A673 (cell line): ENCODE measurements at regions not wholly inside any gene's neighbourhood (a gene's known extent, or its start where the extent isn't known, plus 50 kb on each side); places are given as distances from the start of the nearest gene placed in this dataset.

Experiments used
- BruUV-seq: library from RNA; stranded (reverse); fragments of 400-500 nt; replicated peaks from 2 replicates; lab custom pipeline; 2021; lab: Mats Ljungman, UMichigan
- CTCF ChIA-PET: fragments of 300-600 bp; sonication (Branson Sonifier 250); formaldehyde crosslinking; loops from one replicate; lab custom pipeline; 2022; ENCODE audit warnings: antibody characterized with exemption; lab: Charles Lee
- POLR2A ChIA-PET: fragments of 300-600 bp; sonication (Branson Sonifier 250); formaldehyde crosslinking; loops from one replicate; lab custom pipeline; 2022; ENCODE audit warnings: antibody characterized with exemption; ENCODE audit not compliant: low non-redundant PET; lab: Charles Lee
- DNase-seq: peaks from one replicate; pipeline ENCODE4 v3.0.0-alpha.2; 2015; ENCODE audit warnings: low spot score
- H3K27ac ChIP-seq: fragments of 200-600 bp; sonication (generic); 2 replicates; pipeline ENCODE4 v1.5.1; 2016; ENCODE audit warnings: mixed run types, low read depth, mild to moderate bottlenecking, mixed read lengths, antibody characterized with exemption, low read length; ENCODE audit not compliant: poor library complexity, severe bottlenecking
- H3K27me3 ChIP-seq: fragments of 200-600 bp; sonication (generic); replicated peaks from 2 replicates; pipeline ENCODE4 v1.6.1; 2017; ENCODE audit warnings: mixed run types, low read depth, mild to moderate bottlenecking, mixed read lengths, antibody characterized with exemption, low read length; ENCODE audit not compliant: insufficient read depth, poor library complexity
- H3K36me3 ChIP-seq: fragments of 200-600 bp; sonication (generic); 2 replicates; pipeline ENCODE4 v1.6.1; 2016; ENCODE audit warnings: mixed run types, mild to moderate bottlenecking, mixed read lengths, antibody characterized with exemption, low read length; ENCODE audit not compliant: insufficient read depth, poor library complexity, severe bottlenecking
- H3K4me1 ChIP-seq: fragments of 200-600 bp; sonication (generic); 2 replicates; pipeline ENCODE4 v1.6.1; 2017; ENCODE audit warnings: mixed run types, mild to moderate bottlenecking, mixed read lengths, antibody characterized with exemption, low read length; ENCODE audit not compliant: insufficient read depth, poor library complexity, severe bottlenecking
- H3K4me3 ChIP-seq: fragments of 200-600 bp; sonication (generic); 2 replicates; pipeline ENCODE4 v1.5.1; 2016; ENCODE audit warnings: low read depth, mixed run types, mild to moderate bottlenecking, mixed read lengths, low read length; ENCODE audit not compliant: poor library complexity, severe bottlenecking
- H3K9me3 ChIP-seq: fragments of 200-600 bp; sonication (generic); 2 replicates; pipeline ENCODE4 v1.6.1; 2016; ENCODE audit warnings: mixed run types, low read depth, mild to moderate bottlenecking, mixed read lengths, antibody characterized with exemption, low read length; ENCODE audit not compliant: poor library complexity, severe bottlenecking
- CTCF ChIP-seq: fragments of 300-800, 200-600 bp; sonication (generic); conservative IDR thresholded peaks from 2 replicates; pipeline ENCODE4 v1.5.1; 2017; ENCODE audit warnings: low read depth, mild to moderate bottlenecking, antibody characterized with exemption, low read length, moderate library complexity, mixed read lengths
- EZH2 ChIP-seq: fragments of 200-600 bp; sonication (generic); IDR thresholded peaks from 2 replicates; pipeline ENCODE4 v1.6.1; 2017; ENCODE audit warnings: borderline replicate concordance, low read depth, mild to moderate bottlenecking, mixed read lengths, antibody characterized with exemption, low read length; ENCODE audit not compliant: poor library complexity, severe bottlenecking
- intact Hi-C: fragments of 100-400 bp; cut with micrococcal nuclease; formaldehyde crosslinking; loops from one replicate; pipeline ENCODE4 v1.10.0; 2022; ENCODE audit not compliant: unreplicated experiment

GRCh38 chr7:26429168-26429567 lies 137.5 kb downstream of the SNX10 start:
- intact Hi-C loops, result no loop called here
- CTCF ChIA-PET, result no interaction called here
- no peak overlapping the region for H3K4me3 ChIP-seq

GRCh38 chr7:26434974-26435373 lies 143.3 kb downstream of the SNX10 start:
- BruUV-seq, result no TSS peak
- intact Hi-C loops, result no loop called here
- no peak for DNase-seq
- Histone ChIP-seq H3K27me3 (peaks cover 20% of the 10 kb centered on the region), H3K36me3 (no peaks in the 10 kb centered on the region), H3K4me1 (no peaks in the 10 kb centered on the region), H3K9me3 (no peaks in the 10 kb centered on the region), H3K27ac (no peak overlapping the region), H3K4me3 (no peak overlapping the region)
- ChIA-PET POLR2A (no interaction called here), CTCF (no interaction called here)
- TF ChIP-seq CTCF, result no peak

More at GRCh38 chr7:26429168-26429567, 137.5 kb downstream of the SNX10 start:
- Histone ChIP-seq H3K9me3 (no peaks in the 10 kb centered on the region), H3K27ac (no peak overlapping the region), H3K27me3 (peaks cover 16% of the 10 kb centered on the region), H3K4me1 (no peaks in the 10 kb centered on the region), H3K36me3 (no peaks in the 10 kb centered on the region)
- TF ChIP-seq CTCF (no peak), EZH2 (no peak)
- POLR2A ChIA-PET, result no interaction called here
- no peak for DNase-seq
- BruUV-seq, result no TSS peak

GRCh38 chr7:26437003-26437532 lies 145.4 kb downstream of the SNX10 start:
- ChIA-PET CTCF (no interaction called here), POLR2A (no interaction called here)
- Histone ChIP-seq H3K9me3 (no peaks in the 10 kb centered on the region), H3K36me3 (no peaks in the 10 kb centered on the region), H3K4me1 (no peaks in the 10 kb centered on the region), H3K27ac (no peak overlapping the region), H3K27me3 (peaks cover 20% of the 10 kb centered on the region), H3K4me3 (no peak overlapping the region)
- DNase-seq, result no peak
- TF ChIP-seq EZH2, result no peak
- TF ChIP-seq CTCF, result no peak
- BruUV-seq, result no TSS peak
- intact Hi-C loops, result no loop called here
